Mononuclear cell (primary cell): ENCODE measurements at regions not wholly inside any gene's neighbourhood (a gene's known extent, or its start where the extent isn't known, plus 50 kb on each side); places are given as distances from the start of the nearest gene placed in this dataset.
"Not testable (repeated sequence)": the region's sequence is repeated elsewhere in the genome, so short reads cannot be mapped to it uniquely, and the experiment has no call there.

Source experiments
- H3K27me3 ChIP-seq: 2 replicates; pipeline ENCODE4 v1.6.0; 2011; ENCODE audit warnings: low read length, control low read depth; ENCODE audit not compliant: insufficient read depth
- H3K4me1 ChIP-seq: 2 replicates; pipeline ENCODE4 v1.5.1; 2011; ENCODE audit warnings: mild to moderate bottlenecking, low read length, control low read depth; ENCODE audit not compliant: insufficient read depth
- H3K4me3 ChIP-seq: 2 replicates; pipeline ENCODE4 v1.5.1; 2011; ENCODE audit warnings: mild to moderate bottlenecking, low read length, moderate library complexity
- H3K9me3 ChIP-seq: 2 replicates; pipeline ENCODE4 v1.5.1; 2011; ENCODE audit warnings: low read depth, mild to moderate bottlenecking, control low read depth, low read length

DNA sequence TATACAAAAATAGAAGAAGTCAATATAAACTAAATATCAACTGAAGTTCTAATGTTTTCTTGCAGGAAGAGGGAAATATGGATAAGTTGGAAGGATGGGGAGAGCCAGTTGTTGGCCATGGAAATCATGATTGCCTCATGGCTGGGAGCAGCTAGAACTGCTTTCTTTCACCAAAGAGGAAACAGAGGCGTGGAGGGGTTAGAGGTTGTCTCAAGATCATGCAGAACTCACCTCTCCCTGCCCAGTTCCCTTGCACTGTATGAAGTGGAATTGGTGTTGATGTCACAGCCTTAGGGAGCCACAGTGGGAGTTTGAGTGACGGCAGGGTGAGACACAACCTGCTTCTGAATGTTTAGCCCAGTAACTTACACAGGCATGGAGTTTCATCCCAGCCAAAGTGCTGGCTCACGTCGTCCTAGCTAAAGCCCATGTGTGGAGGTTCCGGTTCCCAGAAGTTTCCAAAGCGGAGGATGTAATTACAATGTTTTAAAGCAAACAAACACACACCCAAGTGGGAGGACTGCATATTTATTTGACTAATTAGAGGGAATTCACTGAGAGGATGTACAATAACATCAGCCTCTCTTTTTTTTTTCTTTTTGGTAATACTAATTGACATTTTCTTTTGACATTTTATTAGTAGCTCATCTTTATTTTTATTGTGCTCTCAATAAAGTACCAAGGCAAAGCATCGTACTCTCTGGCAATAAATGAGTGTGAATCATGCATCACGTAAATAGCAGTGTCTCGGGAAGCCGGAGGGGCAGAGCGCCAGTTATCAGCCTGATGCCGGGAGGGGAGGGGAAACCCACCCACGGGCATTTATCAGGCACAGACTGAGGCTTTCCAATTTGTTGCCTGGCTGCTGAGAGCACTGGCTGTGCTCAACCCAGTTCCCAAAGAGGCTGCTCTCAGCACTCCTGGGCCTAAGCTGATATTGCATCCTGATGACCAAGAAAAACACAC lies 118.7 kb upstream of the CDH5 start:
- no peaks in the 10 kb centered on the region for H3K9me3 ChIP-seq
- no peaks in the 10 kb centered on the region for H3K4me1 ChIP-seq
- no peak overlapping the region for H3K4me3 ChIP-seq
- H3K27me3 ChIP-seq: no peaks in the 10 kb centered on the region

DNA sequence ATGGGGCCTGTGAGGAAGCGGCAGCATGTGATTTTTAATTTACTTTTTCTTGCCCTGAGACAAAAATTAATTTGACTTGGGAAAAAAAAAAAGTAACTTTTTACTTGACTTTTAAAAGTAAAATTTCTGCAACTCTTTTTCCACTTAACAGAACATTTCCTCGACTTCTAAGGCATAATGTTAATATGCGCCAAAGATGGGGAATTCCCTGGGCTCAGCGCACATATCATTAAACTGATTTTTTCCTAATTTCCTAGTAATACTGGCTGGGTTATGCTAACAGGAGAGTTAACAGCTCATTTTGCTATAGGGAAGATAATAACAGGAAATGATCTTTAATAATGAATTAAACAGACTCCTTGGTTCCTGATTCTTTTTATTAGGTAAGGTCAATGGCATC lies 120.6 kb upstream of the CDH5 start:
- H3K27me3 ChIP-seq: no peaks in the 10 kb centered on the region
- no peak overlapping the region for H3K4me3 ChIP-seq
- H3K4me1 ChIP-seq: no peaks in the 10 kb centered on the region
- no peaks in the 10 kb centered on the region for H3K9me3 ChIP-seq

DNA sequence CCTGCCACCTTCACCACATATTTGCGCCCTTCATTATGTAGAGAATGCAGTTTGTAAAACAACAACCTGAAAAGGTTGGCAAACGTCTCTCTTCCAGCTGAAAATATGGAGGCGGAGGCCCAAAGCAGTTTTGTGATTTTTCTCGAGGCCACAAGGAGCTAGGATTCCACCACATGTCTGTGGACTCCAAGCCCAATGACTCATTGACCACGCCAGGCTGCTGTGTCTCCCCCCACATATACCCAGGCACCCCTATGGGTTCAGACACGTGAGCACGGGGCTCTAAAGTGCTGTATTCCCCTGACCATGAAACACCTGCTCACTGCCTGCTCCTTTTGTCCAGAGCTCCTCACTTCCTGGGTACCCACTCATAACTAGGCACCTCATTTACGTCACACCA lies 121.4 kb upstream of the CDH5 start:
- Histone ChIP-seq H3K4me1 (no peaks in the 10 kb centered on the region), H3K9me3 (no peaks in the 10 kb centered on the region), H3K27me3 (no peaks in the 10 kb centered on the region), H3K4me3 (no peak overlapping the region)

DNA sequence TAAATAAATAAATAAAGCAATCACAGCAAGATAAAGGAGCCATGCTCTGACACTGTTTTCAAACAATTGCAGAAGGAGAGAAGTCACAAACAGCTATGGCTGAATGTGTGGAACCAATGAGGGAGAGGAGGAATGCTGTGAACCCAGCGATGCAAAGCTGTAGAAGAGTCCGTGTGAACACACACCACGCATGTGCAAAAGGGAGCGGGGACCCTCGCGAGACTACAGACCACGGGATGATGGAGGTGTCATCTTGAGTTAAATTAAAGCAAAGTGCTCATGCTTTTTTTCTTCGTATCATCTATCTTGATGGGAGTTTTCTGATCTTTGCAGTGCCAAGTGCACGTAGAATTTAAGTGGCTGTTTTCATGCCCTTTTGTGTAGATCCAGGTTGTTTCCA lies 123.8 kb upstream of the CDH5 start:
- H3K9me3 ChIP-seq: no peaks in the 10 kb centered on the region
- no peaks in the 10 kb centered on the region for H3K27me3 ChIP-seq
- H3K4me3 ChIP-seq: no peak overlapping the region
- no peaks in the 10 kb centered on the region for H3K4me1 ChIP-seq

DNA sequence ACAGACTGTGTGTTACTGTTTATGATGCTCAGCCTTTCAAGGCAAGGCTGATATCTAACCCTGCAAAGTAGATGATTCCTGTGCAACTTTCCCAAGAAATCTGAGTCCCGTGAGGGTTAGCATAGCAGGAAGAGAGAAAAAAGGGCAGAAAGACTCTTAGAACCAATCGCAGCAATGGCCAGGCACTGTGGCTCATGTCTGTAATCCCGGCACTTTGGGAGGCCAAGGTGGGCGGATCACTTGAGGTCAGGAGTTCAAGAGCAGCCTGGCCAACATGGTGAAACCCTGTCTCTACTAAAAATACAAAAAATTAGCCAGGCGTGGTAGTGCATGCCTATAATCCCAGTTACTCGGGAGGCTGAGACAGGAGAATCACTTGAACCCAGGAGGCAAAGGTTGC lies 124.3 kb upstream of the CDH5 start:
- not testable (repeated sequence) for H3K27me3 ChIP-seq, H3K4me1 ChIP-seq, H3K9me3 ChIP-seq, H3K4me3 ChIP-seq

DNA sequence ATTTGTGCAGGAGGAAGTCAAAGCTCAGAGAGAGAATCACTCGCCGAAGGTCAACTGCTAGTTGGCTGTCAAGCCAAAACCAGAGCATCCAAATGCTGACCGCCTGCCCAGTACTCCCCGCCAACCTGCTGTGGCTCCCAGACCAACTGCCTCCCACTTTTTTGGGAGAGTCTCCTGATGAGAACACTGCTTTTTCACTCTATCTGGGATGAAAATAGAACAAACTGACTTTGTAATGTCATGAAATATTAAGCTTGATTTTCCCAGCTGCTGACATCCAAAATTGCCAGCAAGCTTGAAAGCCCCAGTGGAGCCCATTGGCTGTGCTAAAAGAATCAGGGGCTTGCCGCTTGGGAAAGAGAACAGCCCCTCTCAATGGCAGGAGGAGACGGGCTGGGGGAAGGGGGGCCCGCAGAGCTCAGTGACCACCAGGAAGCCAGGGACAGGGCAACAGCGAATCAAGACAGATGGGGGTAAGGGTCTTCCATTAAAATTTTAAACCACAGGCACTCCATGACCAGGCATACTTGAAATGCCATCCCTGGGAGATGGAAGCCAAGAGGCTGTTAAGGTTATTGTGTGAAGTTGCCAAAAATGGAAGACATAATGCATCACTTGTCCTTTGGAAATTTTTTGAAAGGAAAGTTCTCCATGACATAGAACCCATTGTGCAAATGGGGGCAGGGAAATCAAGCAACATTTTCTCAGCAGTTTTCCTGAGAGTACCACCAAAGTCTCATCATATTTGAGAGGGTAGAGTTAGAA lies 125.7 kb upstream of the CDH5 start:
- H3K9me3 ChIP-seq: no peaks in the 10 kb centered on the region
- no peaks in the 10 kb centered on the region for H3K4me1 ChIP-seq
- no peaks in the 10 kb centered on the region for H3K27me3 ChIP-seq
- no peak overlapping the region for H3K4me3 ChIP-seq

DNA sequence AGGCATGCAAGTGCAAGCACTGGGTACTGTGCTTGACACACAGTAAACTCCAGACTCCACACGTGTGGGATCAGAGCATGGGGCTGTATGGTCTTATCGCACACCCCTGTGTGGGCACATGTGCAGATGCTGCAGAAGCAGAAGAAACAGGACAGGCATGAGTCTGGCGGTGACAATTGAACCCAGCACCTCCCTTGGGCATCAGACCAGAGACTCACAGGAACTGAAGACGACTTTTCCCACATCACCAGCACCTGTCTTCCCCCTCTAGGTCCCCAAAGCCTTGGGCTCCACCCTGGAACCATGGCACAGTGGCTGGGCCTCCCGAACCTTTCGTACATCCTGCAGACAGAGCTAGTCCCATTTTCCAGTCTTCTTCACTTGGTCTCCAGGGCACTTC lies 126.4 kb upstream of the CDH5 start:
- Histone ChIP-seq H3K27me3 (no peaks in the 10 kb centered on the region), H3K9me3 (no peaks in the 10 kb centered on the region), H3K4me1 (no peaks in the 10 kb centered on the region), H3K4me3 (no peak overlapping the region)

DNA sequence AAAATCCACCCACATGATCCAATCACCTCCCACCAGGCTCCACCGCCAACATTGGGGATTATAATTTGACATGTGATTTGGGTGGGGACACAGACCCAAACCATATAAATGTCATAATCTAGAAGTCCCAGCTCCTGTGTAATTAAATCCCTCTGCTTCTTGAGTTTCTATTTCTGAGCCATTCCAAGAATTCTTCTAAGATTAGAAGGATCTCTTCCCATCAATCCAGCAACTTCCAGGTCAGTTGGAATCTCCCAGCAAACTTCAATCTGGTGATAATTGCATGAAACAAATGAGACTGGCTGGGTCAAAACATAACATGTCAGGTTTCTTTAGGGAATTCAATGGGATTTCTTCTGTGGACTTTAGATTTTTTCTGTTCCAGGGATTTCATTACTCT lies 127.8 kb upstream of the CDH5 start:
- no peaks in the 10 kb centered on the region for H3K27me3 ChIP-seq
- no peaks in the 10 kb centered on the region for H3K9me3 ChIP-seq
- no peaks in the 10 kb centered on the region for H3K4me1 ChIP-seq
- H3K4me3 ChIP-seq: no peak overlapping the region

DNA sequence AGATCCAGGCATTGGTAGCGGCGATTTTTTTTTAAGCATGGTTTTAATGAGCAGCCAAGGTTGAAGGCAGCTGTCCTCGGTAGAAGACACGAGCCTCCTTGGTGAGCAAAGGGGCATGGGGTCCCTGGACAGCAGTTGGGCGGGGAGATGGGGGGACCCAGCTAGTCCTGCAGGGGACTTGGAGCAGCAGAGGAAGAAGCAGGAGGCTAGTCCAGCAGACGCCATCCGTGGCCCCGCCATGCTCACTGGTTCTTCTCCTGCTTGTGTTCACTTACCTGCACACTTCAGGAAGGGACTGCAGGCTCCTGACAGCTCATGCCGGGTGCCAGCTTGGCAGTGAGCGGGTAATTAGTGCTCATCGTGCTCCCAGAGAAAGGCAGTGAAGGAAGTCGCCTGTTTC lies 130.2 kb upstream of the CDH5 start:
- no peak overlapping the region for H3K4me3 ChIP-seq
- no peaks in the 10 kb centered on the region for H3K9me3 ChIP-seq
- H3K27me3 ChIP-seq: no peaks in the 10 kb centered on the region
- H3K4me1 ChIP-seq: no peaks in the 10 kb centered on the region

DNA sequence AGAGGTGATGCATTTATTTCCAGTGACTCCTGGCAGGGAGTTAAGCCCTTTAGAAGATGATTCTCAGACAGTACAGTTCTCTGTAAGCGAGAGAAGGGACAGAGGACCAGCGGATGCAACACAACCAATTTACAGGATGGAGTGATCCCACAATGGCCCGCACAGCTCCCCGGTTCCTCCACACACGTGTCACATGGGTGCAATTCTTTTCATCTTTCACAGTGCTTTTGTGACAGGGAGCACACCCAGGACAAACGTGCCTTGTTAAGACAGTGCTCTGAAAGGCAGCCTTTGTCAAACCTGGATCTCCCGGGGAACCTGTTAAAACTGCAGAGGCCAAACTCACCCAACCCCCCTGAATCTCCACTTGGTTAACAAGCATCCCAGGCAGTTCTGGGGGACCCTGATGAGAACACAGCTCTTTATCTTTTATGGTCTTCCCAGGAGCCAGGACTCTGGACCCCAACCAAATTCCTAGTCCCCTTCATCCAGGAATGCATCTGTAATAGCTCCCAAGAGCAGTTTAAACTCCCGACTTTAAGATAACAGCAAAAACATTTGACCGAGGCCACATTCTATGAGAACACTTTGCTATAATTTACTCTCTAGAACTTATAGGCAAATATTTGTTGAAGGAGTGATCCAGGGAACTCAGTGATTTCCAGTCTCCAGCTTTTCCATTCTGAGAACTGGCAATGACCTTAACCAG lies 134.9 kb upstream of the CDH5 start:
- Histone ChIP-seq H3K27me3 (no peaks in the 10 kb centered on the region), H3K4me1 (peaks cover 31% of the 10 kb centered on the region), H3K4me3 (no peak overlapping the region), H3K9me3 (no peaks in the 10 kb centered on the region)

DNA sequence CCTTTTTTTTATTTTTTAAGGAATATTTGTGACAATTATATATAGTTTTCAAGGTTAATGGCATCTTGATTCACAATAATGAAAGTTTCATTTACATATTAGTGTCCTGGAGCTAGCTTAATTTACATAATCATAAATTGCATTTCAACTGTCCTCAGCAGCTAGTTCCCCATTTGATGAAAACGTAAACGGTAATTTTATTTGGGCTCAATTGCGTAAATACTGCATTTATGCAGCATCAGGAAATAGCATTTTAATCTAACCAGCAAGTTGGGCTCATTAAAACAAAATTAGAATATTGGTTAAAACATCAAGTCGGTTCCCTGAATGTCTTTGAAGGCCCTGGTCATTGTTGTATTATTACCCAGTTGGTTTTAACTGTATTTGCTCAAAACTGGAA lies 136.8 kb upstream of the CDH5 start:
- Histone ChIP-seq H3K4me1 (peaks cover 37% of the 10 kb centered on the region), H3K4me3 (no peak overlapping the region), H3K27me3 (no peaks in the 10 kb centered on the region), H3K9me3 (no peaks in the 10 kb centered on the region)

DNA sequence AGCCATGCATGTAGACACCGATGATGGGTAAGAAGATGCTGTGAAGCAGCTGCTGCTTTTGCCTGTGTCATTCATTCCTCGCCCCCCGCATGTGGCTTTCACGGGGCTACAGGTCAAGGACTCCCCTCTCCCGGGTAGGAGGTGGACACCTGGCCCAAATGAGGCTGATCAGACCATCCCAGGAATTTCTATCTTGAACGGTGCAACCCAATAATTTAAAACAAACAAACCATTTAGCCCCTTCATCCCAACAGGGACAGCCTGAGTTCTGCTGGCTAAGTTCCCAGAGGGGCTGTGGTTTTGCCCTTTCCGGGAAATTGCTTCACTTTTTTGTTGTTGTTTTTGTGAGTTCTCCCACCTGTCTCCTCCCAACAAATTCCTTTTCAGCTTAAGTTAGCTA lies 137.7 kb upstream of the CDH5 start:
- Histone ChIP-seq H3K9me3 (no peaks in the 10 kb centered on the region), H3K4me3 (no peak overlapping the region), H3K4me1 (peaks cover 46% of the 10 kb centered on the region), H3K27me3 (no peaks in the 10 kb centered on the region)

DNA sequence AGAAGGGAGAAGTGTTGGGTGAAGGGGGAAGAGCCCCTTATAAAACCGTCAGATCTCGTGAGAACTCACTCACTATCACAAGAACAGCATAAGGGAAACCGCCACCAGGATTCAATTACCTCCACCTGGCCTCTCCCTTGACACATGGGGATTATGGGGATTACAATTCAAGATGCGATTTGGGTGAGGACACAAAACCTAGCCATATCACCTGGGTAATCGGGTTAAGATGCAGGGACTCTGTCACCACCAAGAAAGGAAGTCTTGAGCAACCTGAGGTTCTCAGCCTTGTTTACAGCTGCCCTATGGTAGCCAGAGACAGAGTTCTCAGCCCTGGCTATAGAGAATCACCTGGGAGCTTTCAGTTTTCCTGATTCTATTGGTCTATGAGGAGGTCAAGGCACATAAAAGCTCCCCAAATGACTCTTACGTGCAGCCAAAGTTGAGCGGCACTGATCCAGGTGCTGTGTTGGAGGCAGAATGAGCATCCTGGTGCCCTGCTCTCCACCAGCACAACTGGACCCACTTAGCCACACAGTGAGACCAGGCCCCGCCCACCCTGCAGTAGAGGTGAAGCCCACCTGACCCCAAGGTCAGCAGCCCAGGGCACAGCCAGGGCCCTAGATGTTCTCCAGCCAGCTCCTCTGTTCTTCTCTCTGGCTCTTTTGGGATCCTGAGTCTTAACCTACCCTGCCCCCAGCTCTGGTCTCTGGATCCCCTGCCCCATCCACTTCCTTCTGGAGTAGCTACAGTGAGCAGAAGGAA lies 138.5 kb upstream of the CDH5 start:
- no peaks in the 10 kb centered on the region for H3K9me3 ChIP-seq
- no peak overlapping the region for H3K4me3 ChIP-seq
- no peaks in the 10 kb centered on the region for H3K27me3 ChIP-seq
- H3K4me1 ChIP-seq: peaks cover 54% of the 10 kb centered on the region

DNA sequence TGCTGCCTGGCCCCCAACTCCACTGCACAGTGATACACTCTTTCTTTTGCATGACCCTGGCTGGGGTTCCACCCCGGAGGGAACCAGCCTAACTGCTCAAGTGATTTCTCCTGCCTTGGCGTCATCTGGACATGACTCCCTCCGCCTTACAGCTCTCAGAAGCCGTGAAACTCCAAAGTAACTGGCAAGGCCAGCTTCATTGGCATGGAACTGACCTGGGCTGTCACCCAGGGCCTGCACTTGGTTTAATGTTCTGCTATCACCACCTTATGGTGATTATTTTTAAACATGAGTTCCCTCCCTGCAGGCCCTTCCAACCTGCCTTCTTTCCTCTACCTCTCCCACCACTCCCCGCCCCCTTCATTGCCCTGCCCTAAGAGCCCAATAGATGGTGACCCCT lies 139.7 kb upstream of the CDH5 start:
- Histone ChIP-seq H3K9me3 (no peaks in the 10 kb centered on the region), H3K4me1 (peaks cover 54% of the 10 kb centered on the region), H3K27me3 (no peaks in the 10 kb centered on the region), H3K4me3 (no peak overlapping the region)

DNA sequence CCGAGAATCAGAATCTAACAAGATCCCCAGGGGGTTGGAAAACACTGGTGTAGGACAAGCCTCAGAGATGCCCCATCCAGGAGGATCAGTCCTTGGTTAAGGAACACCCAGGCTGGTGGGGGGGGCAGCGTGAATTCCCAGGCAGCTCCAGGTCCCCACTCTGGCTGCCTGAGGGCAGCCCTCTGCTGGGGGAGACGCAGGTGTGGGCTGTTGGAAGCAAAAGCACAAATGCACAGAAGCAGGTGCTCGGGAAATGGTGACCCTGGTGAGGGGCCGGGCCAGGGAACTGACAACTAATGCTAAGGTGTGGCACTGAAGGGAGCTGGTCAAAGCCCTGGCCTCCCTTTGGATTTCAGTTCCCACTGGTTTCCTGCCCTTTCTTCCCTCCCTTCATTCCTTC lies 140.8 kb upstream of the CDH5 start:
- Histone ChIP-seq H3K27me3 (no peaks in the 10 kb centered on the region), H3K4me3 (no peak overlapping the region), H3K9me3 (no peaks in the 10 kb centered on the region), H3K4me1 (peaks cover 59% of the 10 kb centered on the region)
